HCT116 (cell line): ENCODE measurements at regions not wholly inside any gene's neighbourhood (a gene's known extent, or its start where the extent isn't known, plus 50 kb on each side); places are given as distances from the start of the nearest gene placed in this dataset.

ENCODE experiments used
- ATAC-seq: fragments of 200-7000 bp; cut with Tn5 transposase; 2 replicates; pipeline ENCODE4 v1.9.1; 2020; ENCODE audit warnings: mild to moderate bottlenecking, moderate library complexity
- BruUV-seq: library from RNA; stranded (reverse); fragments of 400-500 nt; replicated peaks from 2 replicates; lab custom pipeline; 2021; lab: Mats Ljungman, UMichigan
- CTCF ChIA-PET: fragments of 300-600 bp; sonication (Branson Sonifier 250); formaldehyde crosslinking; loops from one replicate; lab custom pipeline; 2021; ENCODE audit warnings: antibody characterized with exemption; lab: Charles Lee
- POLR2A ChIA-PET: fragments of 300-600, 350-600 bp; sonication (Branson Sonifier 250); formaldehyde crosslinking; loops from one replicate; lab custom pipeline; 2021; ENCODE audit warnings: antibody characterized with exemption; lab: Charles Lee
- RAD21 ChIA-PET, 2 experiments: fragments of 300-600 bp; sonication (Branson Sonifier 250); formaldehyde crosslinking; loops; one replicate each; lab custom pipeline; 2023; ENCODE audit warnings: low total read pairs in 2 of 2; ENCODE audit not compliant: uncharacterized antibody in 2 of 2, unreplicated experiment in 2 of 2, low non-redundant PET in 1 of 2; lab: Charles Lee
- DNase-seq: peaks from one replicate; pipeline ENCODE4 v3.0.0-alpha.2; 2010; ENCODE audit warnings: low read depth, low spot score
- H2AFZ ChIP-seq: fragments of 200-600 bp; shearing (Covaris generic), sonication (generic); 2 replicates; pipeline ENCODE4 v1.6.1; 2017; ENCODE audit warnings: low read depth, mixed run types, mixed read lengths, antibody characterized with exemption, low read length; ENCODE audit not compliant: poor library complexity, severe bottlenecking
- H3K27ac ChIP-seq: 2 replicates; pipeline ENCODE4 v1.5.1; 2012; ENCODE audit warnings: low read depth, low read length
- H3K27me3 ChIP-seq: fragments of 200-600 bp; sonication (generic); 2 replicates; pipeline ENCODE4 v1.6.1; 2016; ENCODE audit warnings: mixed run types, low read length, mixed read lengths; ENCODE audit not compliant: insufficient read depth
- H3K36me3 ChIP-seq, 2 experiments: fragments of 200-500 bp in 1 of 2; fragments of 200-600 bp in 1 of 2; sonication (Bioruptor generic) in 1 of 2; sonication (generic) in 1 of 2; 2 replicates each; pipeline versions ENCODE4 v1.5.1 to v1.6.1; 2014 to 2016; ENCODE audit warnings: low read length in 2 of 2, inconsistent platforms in 1 of 2, mixed read lengths in 1 of 2, mixed run types in 1 of 2; ENCODE audit not compliant: insufficient read depth in 2 of 2, control insufficient read depth in 1 of 2
- H3K4me1 ChIP-seq, 2 experiments: fragments of 200-600 bp in 1 of 2; sonication (generic) in 1 of 2; 2 replicates each; pipeline versions ENCODE4 v1.5.1 to v1.6.1; 2012 to 2017; ENCODE audit warnings: low read length in 2 of 2, inconsistent platforms in 1 of 2, mild to moderate bottlenecking in 1 of 2, mixed read lengths in 1 of 2, mixed run types in 1 of 2, moderate library complexity in 1 of 2; ENCODE audit not compliant: insufficient read depth in 2 of 2, control insufficient read depth in 1 of 2
- H3K4me2 ChIP-seq: fragments of 200-600 bp; sonication (generic); 2 replicates; pipeline ENCODE4 v1.6.1; 2017; ENCODE audit warnings: mixed run types, low read length, mixed read lengths
- H3K4me3 ChIP-seq, 2 experiments: fragments of 200-600 bp in 1 of 2; sonication (generic) in 1 of 2; replicated peaks in 1 of 2; 2 replicates each; pipeline ENCODE4 v1.5.1; 2011 to 2016; ENCODE audit warnings: low read length in 2 of 2, control low read depth in 1 of 2, low read depth in 1 of 2, mild to moderate bottlenecking in 1 of 2, mixed read lengths in 1 of 2, mixed run types in 1 of 2
- H3K79me2 ChIP-seq: fragments of 200-600 bp; sonication (generic); 2 replicates; pipeline ENCODE4 v1.6.1; 2017; ENCODE audit warnings: mild to moderate bottlenecking, mixed run types, low read length, moderate library complexity, mixed read lengths; ENCODE audit not compliant: insufficient read depth
- H3K9ac ChIP-seq: fragments of 200-600 bp; sonication (generic); 2 replicates; pipeline ENCODE4 v1.6.1; 2016; ENCODE audit warnings: low read length, mixed read lengths
- H3K9me2 ChIP-seq: fragments of 200-600 bp; sonication (generic), shearing (Covaris generic); 2 replicates; pipeline ENCODE4 v1.6.1; 2017; ENCODE audit warnings: mixed run types, mild to moderate bottlenecking, moderate library complexity; ENCODE audit not compliant: insufficient read depth
- H3K9me3 ChIP-seq, 2 experiments: fragments of 200-500 bp in 1 of 2; fragments of 200-600 bp in 1 of 2; sonication (Bioruptor generic) in 1 of 2; sonication (generic) in 1 of 2; 2 replicates each; pipeline ENCODE4 v1.6.1; 2014 to 2017; ENCODE audit warnings: low read length in 2 of 2, mixed read lengths in 2 of 2, inconsistent platforms in 1 of 2, low read depth in 1 of 2, mild to moderate bottlenecking in 1 of 2, mixed run types in 1 of 2, moderate library complexity in 1 of 2; ENCODE audit not compliant: control insufficient read depth in 1 of 2, insufficient read depth in 1 of 2
- H4K20me1 ChIP-seq: fragments of 200-600 bp; sonication (generic), shearing (Covaris generic); 2 replicates; pipeline ENCODE4 v1.6.1; 2017; ENCODE audit warnings: mixed run types, mild to moderate bottlenecking, moderate library complexity; ENCODE audit not compliant: insufficient read depth
- EGR1 ChIP-seq: IDR thresholded peaks from 2 replicates; pipeline ENCODE4 v1.6.1; 2012; ENCODE audit warnings: low read depth
- ELF1 ChIP-seq: IDR thresholded peaks from 2 replicates; pipeline ENCODE4 v1.6.1; 2012; ENCODE audit warnings: low read depth, borderline replicate concordance
- EZH2 ChIP-seq: fragments of 200-600 bp; sonication (generic); IDR thresholded peaks from 2 replicates; pipeline ENCODE4 v1.6.1; 2017; ENCODE audit warnings: antibody characterized with exemption, mixed run types
- FOSL1 ChIP-seq: IDR thresholded peaks from 2 replicates; pipeline ENCODE4 v1.6.1; 2012; ENCODE audit warnings: low read depth
- POLR2A ChIP-seq: IDR thresholded peaks from 2 replicates; pipeline ENCODE4 v1.7.0; 2011; ENCODE audit warnings: borderline replicate concordance; ENCODE audit not compliant: insufficient read depth, insufficient read length; ENCODE audit errors: extremely low read depth
- POLR2AphosphoS5 ChIP-seq: IDR thresholded peaks from 2 replicates; pipeline ENCODE4 v1.6.1; 2011; ENCODE audit warnings: mild to moderate bottlenecking, low read depth, low read length, moderate library complexity
- RAD21 ChIP-seq: IDR thresholded peaks from 2 replicates; pipeline ENCODE4 v1.6.1; 2012; ENCODE audit warnings: low read depth, mild to moderate bottlenecking
- SIN3A ChIP-seq: IDR thresholded peaks from 2 replicates; pipeline ENCODE4 v1.6.1; 2012; ENCODE audit warnings: low read depth
- SP1 ChIP-seq: IDR thresholded peaks from 2 replicates; pipeline ENCODE4 v1.6.1; 2012; ENCODE audit warnings: low read depth
- SRF ChIP-seq: IDR thresholded peaks from 2 replicates; pipeline ENCODE4 v1.6.1; 2012; ENCODE audit warnings: low read depth
- TCF7L2 ChIP-seq: IDR thresholded peaks from 2 replicates; pipeline ENCODE4 v1.7.0; 2011; ENCODE audit warnings: borderline replicate concordance, inconsistent platforms; ENCODE audit not compliant: insufficient read depth, insufficient read length; ENCODE audit errors: extremely low read depth
- YY1 ChIP-seq: IDR thresholded peaks from 2 replicates; pipeline ENCODE4 v1.6.1; 2011; ENCODE audit warnings: low read length, low read depth, moderate library complexity, mild to moderate bottlenecking; ENCODE audit not compliant: insufficient replicate concordance; ENCODE audit errors: extremely low read depth
- ZFX ChIP-seq: fragments of 450-650 bp; IDR thresholded peaks from 2 replicates; pipeline ENCODE4 v1.6.1; 2017
- intact Hi-C: fragments of 100-400 bp; cut with micrococcal nuclease; formaldehyde crosslinking; loops from 2 replicates; pipeline ENCODE4 v1.10.0; 2022
- TF ChIP-seq, protein P1 (sequence below): IDR thresholded peaks from 2 replicates; pipeline ENCODE4 v1.6.1; 2012
- TF ChIP-seq, protein P2 (sequence below), 3 experiments: fragments of 200-600 bp in 1 of 3; sonication (generic) in 1 of 3; IDR thresholded peaks in 2 of 3; conservative IDR thresholded peaks in 1 of 3; 2 replicates each; pipeline ENCODE4 v1.5.1; 2012 to 2017; ENCODE audit warnings: low read depth in 2 of 3, low read length in 2 of 3, antibody characterized with exemption in 1 of 3, borderline replicate concordance in 1 of 3, control low read depth in 1 of 3, mild to moderate bottlenecking in 1 of 3, mixed read lengths in 1 of 3, mixed run types in 1 of 3, moderate library complexity in 1 of 3; ENCODE audit not compliant: insufficient read depth in 1 of 3

DNA sequence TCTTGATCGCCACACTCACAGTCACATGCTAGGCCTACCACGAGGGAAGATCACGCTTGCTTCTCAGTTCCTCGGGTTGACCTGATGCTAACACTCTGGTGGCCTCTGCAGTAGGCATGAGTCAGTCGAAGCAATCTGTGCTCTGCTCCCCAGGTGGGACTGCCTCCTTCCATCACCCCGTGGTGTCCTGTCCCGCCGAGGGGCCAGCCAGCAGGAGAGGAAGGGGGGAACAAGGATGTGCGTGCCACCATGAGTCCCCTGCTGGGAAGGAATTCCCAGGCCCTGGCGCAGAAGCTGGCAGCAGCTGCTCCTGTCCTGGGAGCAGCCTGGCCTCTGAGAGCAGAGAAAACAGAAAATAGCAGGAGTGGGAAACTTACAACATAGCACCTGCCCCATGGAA lies 695.0 kb upstream of the NRP1 start:
- Histone ChIP-seq H3K9me2 (no peaks in the 10 kb centered on the region), H3K36me3 (no peaks in the 10 kb centered on the region), H3K4me1 (no peaks in the 10 kb centered on the region), H2AFZ (no peak overlapping the region), H3K79me2 (no peaks in the 10 kb centered on the region), H3K4me3 (no peak overlapping the region), H3K27me3 (no peaks in the 10 kb centered on the region), H3K9ac (no peak overlapping the region), H3K4me2 (no peak overlapping the region), H3K27ac (no peak overlapping the region), H4K20me1 (no peaks in the 10 kb centered on the region), H3K9me3 (no peaks in the 10 kb centered on the region)
- CTCF ChIA-PET, result no interaction called here
- DNase-seq (no peak), ATAC-seq (no peak)
- intact Hi-C loops, result no loop called here
- POLR2A ChIA-PET, result no interaction called here
- RAD21 ChIA-PET, result no interaction called here
- BruUV-seq, result no TSS peak
- TF ChIP-seq, protein P1, sequence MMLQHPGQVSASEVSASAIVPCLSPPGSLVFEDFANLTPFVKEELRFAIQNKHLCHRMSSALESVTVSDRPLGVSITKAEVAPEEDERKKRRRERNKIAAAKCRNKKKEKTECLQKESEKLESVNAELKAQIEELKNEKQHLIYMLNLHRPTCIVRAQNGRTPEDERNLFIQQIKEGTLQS, result no peak
- TF ChIP-seq FOSL1 (no peak), YY1 (no peak), ZFX (no peak), SIN3A (no peak), SRF (no peak), POLR2A (no peak), SP1 (no peak), EZH2 (no peak), TCF7L2 (no peak), EGR1 (no peak), RAD21 (no peak), ELF1 (no peak), POLR2AphosphoS5 (no peak)
- TF ChIP-seq, protein P2, sequence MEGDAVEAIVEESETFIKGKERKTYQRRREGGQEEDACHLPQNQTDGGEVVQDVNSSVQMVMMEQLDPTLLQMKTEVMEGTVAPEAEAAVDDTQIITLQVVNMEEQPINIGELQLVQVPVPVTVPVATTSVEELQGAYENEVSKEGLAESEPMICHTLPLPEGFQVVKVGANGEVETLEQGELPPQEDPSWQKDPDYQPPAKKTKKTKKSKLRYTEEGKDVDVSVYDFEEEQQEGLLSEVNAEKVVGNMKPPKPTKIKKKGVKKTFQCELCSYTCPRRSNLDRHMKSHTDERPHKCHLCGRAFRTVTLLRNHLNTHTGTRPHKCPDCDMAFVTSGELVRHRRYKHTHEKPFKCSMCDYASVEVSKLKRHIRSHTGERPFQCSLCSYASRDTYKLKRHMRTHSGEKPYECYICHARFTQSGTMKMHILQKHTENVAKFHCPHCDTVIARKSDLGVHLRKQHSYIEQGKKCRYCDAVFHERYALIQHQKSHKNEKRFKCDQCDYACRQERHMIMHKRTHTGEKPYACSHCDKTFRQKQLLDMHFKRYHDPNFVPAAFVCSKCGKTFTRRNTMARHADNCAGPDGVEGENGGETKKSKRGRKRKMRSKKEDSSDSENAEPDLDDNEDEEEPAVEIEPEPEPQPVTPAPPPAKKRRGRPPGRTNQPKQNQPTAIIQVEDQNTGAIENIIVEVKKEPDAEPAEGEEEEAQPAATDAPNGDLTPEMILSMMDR (IDR thresholded peaks at IDR 0.05 in 2 of 3, conservative IDR thresholded peaks at IDR 0.05 in 1 of 3; ENCODE audit: borderline replicate concordance in 1 of 3, insufficient read depth in 1 of 3, low read depth in 2 of 3, low read length in 2 of 3), result no peak
